ENCODE measurements at regions not wholly inside any gene's neighbourhood (a gene's known extent, or its start where the extent isn't known, plus 50 kb on each side); places are given as distances from the start of the nearest gene placed in this dataset.

DNA sequence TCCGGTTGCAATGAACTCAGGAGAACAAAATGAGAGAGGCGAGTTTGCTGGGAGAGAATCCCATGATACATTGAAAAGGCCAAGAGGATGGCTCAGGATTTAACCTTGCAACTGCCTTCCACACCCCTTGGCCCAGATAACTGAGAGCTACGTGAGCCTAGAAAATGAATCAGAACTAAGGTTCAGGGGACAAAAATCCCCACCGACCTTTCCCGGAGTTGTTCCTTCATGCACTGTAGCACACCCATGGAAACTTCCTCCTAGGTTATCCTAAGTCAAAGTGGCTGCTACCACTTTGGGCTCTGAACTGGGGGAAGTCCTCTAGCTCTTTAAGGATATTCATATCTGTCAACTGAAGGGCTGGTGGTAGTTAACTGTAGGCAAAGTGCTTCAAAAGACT is 58.3 kb upstream of the SLC4A7 start:
- in situ Hi-C loops (cut with MboI; ENCODE audit: low sequenced_read_pairs, unreplicated experiment) = no loop called here
- TF ChIP-seq, protein P1, sequence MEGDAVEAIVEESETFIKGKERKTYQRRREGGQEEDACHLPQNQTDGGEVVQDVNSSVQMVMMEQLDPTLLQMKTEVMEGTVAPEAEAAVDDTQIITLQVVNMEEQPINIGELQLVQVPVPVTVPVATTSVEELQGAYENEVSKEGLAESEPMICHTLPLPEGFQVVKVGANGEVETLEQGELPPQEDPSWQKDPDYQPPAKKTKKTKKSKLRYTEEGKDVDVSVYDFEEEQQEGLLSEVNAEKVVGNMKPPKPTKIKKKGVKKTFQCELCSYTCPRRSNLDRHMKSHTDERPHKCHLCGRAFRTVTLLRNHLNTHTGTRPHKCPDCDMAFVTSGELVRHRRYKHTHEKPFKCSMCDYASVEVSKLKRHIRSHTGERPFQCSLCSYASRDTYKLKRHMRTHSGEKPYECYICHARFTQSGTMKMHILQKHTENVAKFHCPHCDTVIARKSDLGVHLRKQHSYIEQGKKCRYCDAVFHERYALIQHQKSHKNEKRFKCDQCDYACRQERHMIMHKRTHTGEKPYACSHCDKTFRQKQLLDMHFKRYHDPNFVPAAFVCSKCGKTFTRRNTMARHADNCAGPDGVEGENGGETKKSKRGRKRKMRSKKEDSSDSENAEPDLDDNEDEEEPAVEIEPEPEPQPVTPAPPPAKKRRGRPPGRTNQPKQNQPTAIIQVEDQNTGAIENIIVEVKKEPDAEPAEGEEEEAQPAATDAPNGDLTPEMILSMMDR (IDR thresholded peaks at IDR 0.05; ENCODE audit: borderline replicate concordance, control extremely low read depth, extremely low read depth, insufficient read depth, missing control alignments) = no peak
- DNase-seq (ENCODE audit: low spot score) = no peak

DNA sequence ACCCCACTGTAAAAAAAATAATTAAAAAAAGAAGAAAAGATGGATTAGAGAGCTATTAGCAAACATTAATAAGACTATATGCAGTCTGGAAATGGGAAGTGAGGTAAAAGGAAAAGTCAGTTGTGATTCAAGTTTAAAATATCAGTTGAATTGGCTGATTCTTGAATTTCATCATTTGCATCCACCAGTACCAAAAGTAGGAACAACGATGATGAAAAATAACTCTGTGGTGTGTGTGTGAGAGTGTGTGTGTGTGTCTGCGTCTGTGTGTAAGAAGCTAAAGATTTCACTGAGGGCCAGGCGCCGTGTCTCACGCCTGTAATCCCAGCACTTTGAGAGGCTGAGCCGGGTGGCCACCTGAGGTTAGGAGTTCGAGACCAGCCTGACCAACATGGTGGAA is 56.0 kb upstream of the SLC4A7 start:
- no peak for DNase-seq (ENCODE audit: low spot score)
- in situ Hi-C loops (cut with MboI; ENCODE audit: low sequenced_read_pairs, unreplicated experiment) = no loop called here
- TF ChIP-seq, protein P1 (IDR thresholded peaks at IDR 0.05; ENCODE audit: borderline replicate concordance, control extremely low read depth, extremely low read depth, insufficient read depth, missing control alignments) = no peak

DNA sequence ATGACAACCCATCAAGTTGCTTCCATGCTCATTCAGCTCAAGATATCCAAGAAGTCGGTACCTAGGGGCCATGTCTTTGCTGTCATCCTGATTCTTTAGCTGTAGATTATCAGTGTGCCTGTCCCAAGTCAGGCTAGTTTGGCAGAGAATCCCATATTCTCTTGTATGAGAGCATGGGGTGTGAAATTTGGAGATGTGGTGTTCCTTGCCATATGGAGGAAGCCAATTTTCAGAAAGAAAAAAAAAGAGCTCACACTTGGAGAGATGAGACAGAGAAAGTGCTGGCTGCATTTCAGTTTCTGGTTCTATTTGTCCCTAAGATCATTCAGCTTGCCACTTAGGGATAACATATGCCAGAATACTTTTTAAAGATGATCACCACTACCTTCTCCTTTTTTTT is 52.3 kb upstream of the SLC4A7 start:
- TF ChIP-seq, protein P1 (IDR thresholded peaks at IDR 0.05; ENCODE audit: borderline replicate concordance, control extremely low read depth, extremely low read depth, insufficient read depth, missing control alignments) = no peak
- no peak for DNase-seq (ENCODE audit: low spot score)
- in situ Hi-C loops (cut with MboI; ENCODE audit: low sequenced_read_pairs, unreplicated experiment) = no loop called here

DNA sequence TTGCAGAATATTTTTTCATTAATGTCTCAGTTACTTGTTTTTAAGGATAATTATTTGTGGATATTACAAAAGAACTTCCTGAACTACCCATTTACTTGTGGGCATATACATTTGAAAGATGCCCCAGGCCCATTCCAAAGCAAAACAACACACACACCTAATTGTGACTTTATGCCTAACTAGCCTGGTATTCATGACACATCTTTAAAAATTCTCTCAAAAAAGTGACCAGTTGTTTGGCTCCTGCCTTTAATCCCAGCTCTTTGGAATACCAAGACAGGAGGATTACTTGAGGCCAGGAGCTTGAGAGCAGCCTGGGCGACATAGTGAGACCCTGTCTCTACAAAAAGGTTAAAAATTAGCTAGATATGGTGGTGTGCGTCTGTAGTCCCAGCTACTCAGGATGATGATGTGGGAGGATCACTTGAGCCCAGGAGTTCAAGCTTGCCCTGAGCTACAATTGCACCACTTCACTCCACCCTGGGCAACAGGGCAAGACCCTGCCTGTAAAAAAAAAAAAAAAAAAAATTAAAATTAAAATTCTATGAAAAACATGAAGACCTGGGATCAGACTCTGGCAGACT is 51.7 kb upstream of the SLC4A7 start:
- DNase-seq (ENCODE audit: low spot score) = no peak
- in situ Hi-C loops (cut with MboI; ENCODE audit: low sequenced_read_pairs, unreplicated experiment) = no loop called here
- TF ChIP-seq, protein P1 (IDR thresholded peaks at IDR 0.05; ENCODE audit: borderline replicate concordance, control extremely low read depth, extremely low read depth, insufficient read depth, missing control alignments) = no peak

DNA sequence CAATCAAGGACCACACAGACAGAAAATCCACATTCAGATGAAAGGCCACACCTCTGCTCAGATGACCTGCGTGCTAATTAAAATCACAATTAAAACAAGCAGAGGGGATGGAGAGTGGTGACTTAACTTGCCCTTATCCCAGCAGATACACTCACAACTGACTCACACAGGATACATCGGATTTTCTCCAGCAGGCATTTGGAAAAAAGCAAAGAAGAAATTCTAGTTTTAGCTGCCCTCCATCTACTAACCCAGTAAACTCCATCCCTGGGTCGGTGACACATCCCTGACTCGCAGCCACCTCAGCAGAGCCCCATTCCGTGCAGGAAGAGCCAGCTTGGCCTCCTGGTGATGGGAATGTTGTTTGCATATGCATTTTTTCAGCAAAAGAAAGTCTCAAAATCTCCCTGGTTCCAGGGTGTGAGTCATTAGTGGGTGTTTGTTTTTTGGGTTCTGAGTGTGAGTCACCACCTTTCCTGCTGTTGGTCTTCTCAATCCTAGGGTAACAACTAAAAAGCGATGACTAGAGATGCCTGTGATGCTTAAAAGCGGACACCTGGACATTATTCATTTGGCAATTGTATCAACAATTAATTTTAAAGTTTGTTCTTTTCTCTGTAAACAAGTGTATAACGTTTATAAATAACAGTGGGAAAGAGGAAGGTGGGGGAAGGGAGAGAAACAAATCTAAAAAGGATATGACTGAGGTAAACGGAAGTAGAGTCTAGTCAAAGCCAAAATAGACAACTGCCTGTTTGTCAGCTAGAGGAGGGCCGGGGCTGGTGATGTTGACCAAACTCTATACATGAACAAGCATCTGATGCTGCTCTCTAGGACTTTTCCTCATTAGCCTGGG is 49.8 kb upstream of the SLC4A7 start:
- DNase-seq (ENCODE audit: low spot score) = peak; percentile 38
- in situ Hi-C loops (cut with MboI; ENCODE audit: low sequenced_read_pairs, unreplicated experiment) = no loop called here
- TF ChIP-seq, protein P1 (IDR thresholded peaks at IDR 0.05; ENCODE audit: borderline replicate concordance, control extremely low read depth, extremely low read depth, insufficient read depth, missing control alignments) = no peak
